ENCODE measurements at regions not wholly inside any gene's neighbourhood (a gene's known extent, or its start where the extent isn't known, plus 50 kb on each side); places are given as distances from the start of the nearest gene placed in this dataset.

GRCh38 chr21:39080366-39080765, 102.9 kb downstream of the PSMG1 start:
- TF ChIP-seq ZFP3 (CRISPR knock-in tag; IDR thresholded peaks at IDR 0.05) (no peak), ZFP30 (CRISPR knock-in tag; IDR thresholded peaks at IDR 0.05) (no peak), ISL1 (CRISPR knock-in tag; IDR thresholded peaks at IDR 0.05) (no peak), TCF4 (CRISPR knock-in tag; IDR thresholded peaks at IDR 0.05; ENCODE audit: borderline replicate concordance) (no peak), CSRNP3 (CRISPR knock-in tag; IDR thresholded peaks at IDR 0.05) (no peak), ARNTL (CRISPR knock-in tag; IDR thresholded peaks at IDR 0.05; ENCODE audit: borderline replicate concordance, low read depth) (no peak)
